ENCODE measurements at regions not wholly inside any gene's neighbourhood (a gene's known extent, or its start where the extent isn't known, plus 50 kb on each side); places are given as distances from the start of the nearest gene placed in this dataset.

DNA sequence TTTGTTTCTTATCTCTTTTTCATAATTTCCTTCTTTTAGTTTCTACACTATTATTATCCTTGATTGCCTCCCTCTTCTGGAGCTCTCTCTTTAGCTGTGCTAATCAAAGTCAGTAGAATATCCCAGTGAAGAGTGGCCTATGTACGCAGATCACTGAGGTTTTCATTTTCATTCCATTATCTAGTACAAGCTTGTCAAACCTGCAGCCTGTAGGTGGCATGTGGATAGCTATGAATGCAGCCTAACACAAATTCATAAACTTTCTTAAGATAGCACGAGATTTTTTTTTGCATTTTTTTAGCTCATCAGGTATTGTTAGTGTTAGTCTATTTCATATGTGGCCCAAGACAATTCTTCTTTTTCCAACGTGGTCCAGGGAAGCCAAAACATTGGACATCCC is 825.7 kb upstream of the MAP3K7 start:
- no peak for DNase-seq (ENCODE audit: low read depth)
- TF ChIP-seq MYC (IDR thresholded peaks at IDR 0.05; ENCODE audit: low read depth, low read length), result no peak
- TF ChIP-seq MAX (IDR thresholded peaks at IDR 0.05; ENCODE audit: low read depth, low read length), result no peak
- TF ChIP-seq CTCF (IDR thresholded peaks at IDR 0.05; ENCODE audit: low read depth, low read length), result no peak
- no peak overlapping the region for H3K4me3 ChIP-seq (ENCODE audit: low read depth, low read length)

DNA sequence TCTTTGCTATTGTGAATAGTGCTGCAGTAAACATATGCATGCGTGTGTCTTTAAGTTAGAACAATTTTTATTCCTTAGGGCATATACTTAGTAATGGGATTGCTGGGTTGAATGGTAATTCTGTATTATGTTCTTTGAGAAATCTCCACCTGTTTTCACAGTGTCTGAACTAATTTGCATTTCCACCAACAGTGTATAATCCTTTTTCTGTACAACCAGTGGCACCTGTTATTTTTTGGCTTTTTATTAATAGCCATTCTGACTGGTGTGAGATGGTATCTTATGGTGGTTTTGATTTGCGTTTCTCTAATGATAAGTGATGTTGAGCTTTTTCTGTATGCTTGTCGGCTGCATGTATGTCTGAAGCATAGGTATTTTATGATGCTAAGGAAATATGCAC is 820.8 kb upstream of the MAP3K7 start:
- no peak for DNase-seq (ENCODE audit: low read depth)
- H3K4me3 ChIP-seq (ENCODE audit: low read depth, low read length), result no peak overlapping the region
- no peak for TF ChIP-seq POLR2A (IDR thresholded peaks at IDR 0.05; ENCODE audit: extremely low read depth, insufficient read length)
- no peak for TF ChIP-seq MYC (IDR thresholded peaks at IDR 0.05; ENCODE audit: low read depth, low read length)
- no peak for TF ChIP-seq CTCF (IDR thresholded peaks at IDR 0.05; ENCODE audit: low read depth, low read length)
- TF ChIP-seq MAX (IDR thresholded peaks at IDR 0.05; ENCODE audit: low read depth, low read length), result no peak

DNA sequence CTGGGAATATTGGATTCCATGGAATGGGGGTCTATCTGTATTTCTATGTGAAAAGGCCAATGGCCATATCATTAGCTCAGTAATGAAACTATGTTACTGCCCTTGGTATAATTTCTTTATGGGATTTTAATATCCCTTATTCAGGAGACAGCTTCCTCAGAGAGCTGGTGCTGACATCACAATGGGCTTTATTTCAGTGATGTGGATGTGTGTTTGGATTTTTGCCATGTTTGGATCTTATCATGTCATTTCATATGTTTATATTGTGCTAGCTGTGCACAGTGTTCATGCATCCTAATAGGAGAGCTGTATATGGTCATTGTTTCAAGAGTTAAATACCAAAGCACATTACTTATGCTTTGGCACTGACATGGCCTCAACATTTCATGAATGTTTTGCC is 806.1 kb upstream of the MAP3K7 start:
- TF ChIP-seq POLR2A (IDR thresholded peaks at IDR 0.05; ENCODE audit: extremely low read depth, insufficient read length) (no peak), CTCF (IDR thresholded peaks at IDR 0.05; ENCODE audit: low read depth, low read length) (no peak), MYC (IDR thresholded peaks at IDR 0.05; ENCODE audit: low read depth, low read length) (no peak), MAX (IDR thresholded peaks at IDR 0.05; ENCODE audit: low read depth, low read length) (no peak)
- DNase-seq (ENCODE audit: low read depth), result no peak
- H3K4me3 ChIP-seq (ENCODE audit: low read depth, low read length), result no peak overlapping the region

DNA sequence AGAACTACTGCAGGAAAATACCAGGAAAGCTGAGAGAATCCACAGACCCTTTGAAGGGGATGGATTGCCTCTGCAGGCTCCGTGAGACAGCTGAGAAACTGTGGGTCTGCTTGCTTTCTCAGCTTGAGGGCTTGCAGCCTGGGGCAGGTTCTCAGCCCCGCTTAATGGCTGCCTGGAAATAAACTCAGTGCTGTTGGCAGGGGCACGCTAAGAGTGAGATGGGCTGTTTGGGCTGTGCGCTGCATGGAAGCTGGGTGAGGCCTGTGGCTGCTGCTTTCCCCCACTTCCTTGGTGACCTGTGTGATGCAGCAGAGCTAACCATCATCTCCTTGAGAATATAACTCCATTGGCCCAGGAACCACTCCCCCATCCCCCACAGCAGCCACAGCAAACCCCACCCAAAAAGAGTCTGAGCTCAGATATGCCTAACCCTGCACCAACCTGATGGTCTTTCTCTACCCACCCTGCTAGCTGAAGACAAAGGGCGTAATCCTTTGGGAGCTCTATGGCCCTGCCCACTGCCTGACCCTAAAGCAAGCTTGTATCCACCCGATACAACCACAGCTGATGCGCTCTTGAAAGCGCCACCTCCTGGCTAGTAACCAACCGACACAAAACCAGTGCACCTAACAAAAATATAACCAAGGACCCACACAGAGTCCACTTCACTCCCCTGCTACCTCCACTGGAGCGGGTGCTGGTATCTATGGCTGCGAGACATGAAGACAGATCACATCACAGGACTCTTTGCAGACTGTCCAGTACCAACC is 800.6 kb upstream of the MAP3K7 start:
- TF ChIP-seq MYC (IDR thresholded peaks at IDR 0.05; ENCODE audit: low read depth, low read length) (no peak), MAX (IDR thresholded peaks at IDR 0.05; ENCODE audit: low read depth, low read length) (no peak), CTCF (IDR thresholded peaks at IDR 0.05; ENCODE audit: low read depth, low read length) (no peak), POLR2A (IDR thresholded peaks at IDR 0.05; ENCODE audit: extremely low read depth, insufficient read length) (no peak)
- no peak overlapping the region for H3K4me3 ChIP-seq (ENCODE audit: low read depth, low read length)
- DNase-seq (ENCODE audit: low read depth), result no peak

DNA sequence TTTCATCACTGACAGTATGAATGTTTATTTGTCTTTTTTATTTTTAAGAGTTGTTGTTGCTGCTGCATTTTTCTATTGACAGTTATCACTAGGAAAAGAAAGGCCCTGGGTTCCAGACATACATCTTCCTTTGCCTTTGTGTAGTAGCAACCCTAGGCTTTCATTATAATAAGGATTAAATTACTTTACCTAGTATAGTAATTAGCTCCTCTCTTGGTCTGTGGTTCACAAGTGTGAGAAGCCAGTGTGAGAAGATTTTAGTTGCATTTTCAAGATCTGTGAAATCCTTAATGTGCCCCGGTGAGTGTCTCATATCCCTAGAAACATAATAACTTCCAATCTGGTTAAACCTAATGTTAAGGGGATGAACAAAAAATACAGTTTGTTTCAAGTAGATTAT is 799.3 kb upstream of the MAP3K7 start:
- H3K4me3 ChIP-seq (ENCODE audit: low read depth, low read length), result no peak overlapping the region
- DNase-seq (ENCODE audit: low read depth), result no peak
- TF ChIP-seq MYC (IDR thresholded peaks at IDR 0.05; ENCODE audit: low read depth, low read length), result no peak
- TF ChIP-seq CTCF (IDR thresholded peaks at IDR 0.05; ENCODE audit: low read depth, low read length), result no peak
- TF ChIP-seq MAX (IDR thresholded peaks at IDR 0.05; ENCODE audit: low read depth, low read length), result no peak
- TF ChIP-seq POLR2A (IDR thresholded peaks at IDR 0.05; ENCODE audit: extremely low read depth, insufficient read length), result no peak
